ENCODE measurements at regions not wholly inside any gene's neighbourhood (a gene's known extent, or its start where the extent isn't known, plus 50 kb on each side); places are given as distances from the start of the nearest gene placed in this dataset.

DNA sequence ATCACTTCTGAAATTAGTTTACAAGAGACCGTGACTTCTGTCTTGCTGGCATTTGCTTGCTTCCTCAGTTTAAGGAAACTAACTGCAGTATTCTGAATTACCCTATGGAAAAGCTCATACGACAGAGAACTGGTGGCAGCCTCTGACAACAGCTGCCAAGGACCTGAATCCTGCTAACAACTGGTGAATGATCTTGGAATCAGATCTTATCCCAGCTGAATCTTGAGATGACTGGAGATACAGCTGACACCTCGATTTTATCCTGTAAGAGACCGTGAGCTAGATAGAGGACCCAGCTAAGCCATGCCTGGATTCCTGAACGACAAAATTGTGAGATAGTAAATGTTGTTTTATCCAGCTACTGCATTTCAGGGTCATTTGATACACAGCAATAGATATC, 202.3 kb downstream of the OGFRL1 start:
- TF ChIP-seq POLR2AphosphoS5 (IDR thresholded peaks at IDR 0.05; ENCODE audit: borderline replicate concordance, low read depth, low read length) = no peak
- TF ChIP-seq EZH2 (IDR thresholded peaks at IDR 0.05) = no peak
